Forelimb muscle (tissue), 1 donor: ENCODE measurements at regions not wholly inside any gene's neighbourhood (a gene's known extent, or its start where the extent isn't known, plus 50 kb on each side); places are given as distances from the start of the nearest gene placed in this dataset.

Source experiments
- DNase-seq: peaks from one replicate; pipeline ENCODE4 v3.0.0-alpha.2; 2013; ENCODE audit warnings: low read depth

DNA sequence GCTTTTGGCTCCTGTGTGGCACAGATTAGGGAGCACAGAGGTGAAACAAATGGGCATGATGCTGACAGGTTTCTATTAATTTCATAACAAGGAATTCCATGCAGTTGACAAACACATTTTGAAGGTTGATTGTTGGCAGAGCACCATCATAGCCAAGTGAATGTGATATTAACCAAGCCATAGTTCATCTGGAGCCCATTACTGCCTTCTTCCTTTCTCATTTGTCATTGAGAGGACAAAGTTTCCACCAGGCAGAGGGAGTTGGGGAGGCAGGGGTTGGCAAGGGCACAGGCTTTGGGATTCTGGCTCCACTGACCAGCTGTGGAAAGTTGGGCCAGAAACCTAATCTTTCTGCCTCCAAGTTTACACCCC, 325.2 kb downstream of the MFSD1 start:
- DNase-seq = no peak

DNA sequence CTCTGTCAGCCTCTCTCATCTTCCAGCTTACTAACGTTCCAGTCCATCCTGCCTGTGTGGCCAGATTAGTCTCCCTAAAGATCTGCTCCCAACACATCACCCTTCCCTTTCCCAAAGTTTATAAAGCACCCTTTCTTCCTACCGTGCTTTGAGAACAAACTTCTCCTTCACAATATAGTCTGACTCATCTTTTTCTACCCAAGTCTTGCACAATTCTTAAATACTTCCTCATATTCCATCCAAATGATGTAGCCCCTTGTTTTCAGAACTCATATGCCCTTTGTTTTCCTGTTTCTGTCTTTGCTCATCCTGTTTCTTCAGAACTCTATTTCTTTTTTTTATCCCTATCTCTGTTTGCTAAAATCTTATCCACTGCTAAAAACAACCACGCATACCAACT, 326.8 kb downstream of the MFSD1 start:
- DNase-seq = no peak

DNA sequence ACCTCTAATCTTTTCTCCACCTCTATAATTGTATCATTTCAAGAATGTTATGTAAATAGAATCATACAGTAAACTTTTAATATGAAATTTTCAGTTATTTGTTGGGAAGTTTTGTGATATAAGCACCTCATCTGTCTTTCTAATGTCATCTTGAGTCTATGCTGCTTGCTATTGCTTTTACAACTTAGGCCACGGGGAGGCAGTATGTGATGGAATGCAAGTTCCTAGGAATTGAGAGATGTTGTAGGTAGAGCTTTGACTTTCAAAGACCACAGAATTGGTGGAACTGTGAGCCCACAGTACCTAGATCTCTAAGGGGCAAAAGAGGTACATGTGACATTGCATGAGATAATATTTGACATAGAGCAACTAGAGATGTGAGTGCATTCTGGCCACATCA, 328.3 kb downstream of the MFSD1 start:
- no peak for DNase-seq

- no peak for DNase-seq
Measured at GRCh38 chr3:159131376-159131775, 329.5 kb downstream of the MFSD1 start.

DNA sequence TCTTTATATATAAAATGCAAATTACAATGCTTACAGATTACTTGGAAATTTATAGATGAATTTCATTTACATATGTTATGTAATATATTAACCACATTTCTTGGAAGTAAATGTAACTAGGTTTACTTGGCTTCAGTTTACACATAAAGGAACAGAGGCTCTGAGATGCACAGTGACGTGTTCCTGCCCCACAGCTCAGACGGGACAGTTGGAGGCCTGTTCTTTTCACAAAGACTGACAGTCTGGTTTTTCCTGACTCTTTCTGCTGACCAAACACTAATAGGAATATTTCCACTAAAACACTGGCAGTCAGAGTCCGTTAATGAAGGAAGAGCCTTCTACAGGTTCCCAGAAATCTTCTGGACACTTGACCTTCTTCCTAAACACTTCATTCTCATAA, 336.1 kb downstream of the MFSD1 start:
- DNase-seq = no peak

DNA sequence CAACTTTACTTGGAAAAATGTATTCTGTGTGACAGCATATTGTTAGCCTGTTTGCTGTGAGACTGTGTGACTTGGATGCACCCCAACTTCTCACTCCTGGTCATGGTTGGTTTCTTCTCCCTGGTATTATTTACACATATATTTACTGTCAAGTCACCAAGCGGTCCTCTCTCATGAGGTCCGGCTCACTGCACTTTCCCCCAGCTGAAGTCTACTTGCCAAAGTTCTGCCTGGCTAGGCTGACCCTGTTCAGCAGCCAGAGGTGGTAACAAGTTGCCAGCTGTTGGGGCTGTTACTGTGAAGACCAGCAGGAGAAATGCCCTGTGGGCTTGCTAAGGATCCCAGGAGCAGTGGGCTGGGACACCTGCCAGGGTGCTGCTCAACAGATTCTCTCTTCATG, 337.5 kb downstream of the MFSD1 start:
- no peak for DNase-seq

GRCh38 chr3:159144472-159144871, 342.6 kb downstream of the MFSD1 start:
- no peak for DNase-seq

DNA sequence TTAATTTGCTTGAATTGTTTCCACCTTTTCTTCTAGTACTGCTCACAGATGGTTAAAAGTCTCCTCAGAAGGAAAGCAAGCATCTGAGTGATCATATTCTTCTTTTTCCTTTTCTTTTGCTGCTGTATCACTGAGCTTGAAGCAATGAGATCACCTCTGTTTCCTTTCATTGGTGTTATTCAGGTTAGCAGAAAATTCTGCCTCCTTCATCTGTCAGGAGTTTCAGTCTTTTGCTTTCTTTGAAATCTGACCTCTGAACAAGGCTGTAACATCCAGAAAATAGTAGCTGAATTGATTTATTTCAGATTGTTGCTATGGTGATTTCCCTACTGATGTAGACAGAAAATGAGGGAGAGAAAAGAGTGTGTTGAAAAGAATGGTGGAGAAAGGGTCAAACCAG, 343.0 kb downstream of the MFSD1 start:
- no peak for DNase-seq

DNA sequence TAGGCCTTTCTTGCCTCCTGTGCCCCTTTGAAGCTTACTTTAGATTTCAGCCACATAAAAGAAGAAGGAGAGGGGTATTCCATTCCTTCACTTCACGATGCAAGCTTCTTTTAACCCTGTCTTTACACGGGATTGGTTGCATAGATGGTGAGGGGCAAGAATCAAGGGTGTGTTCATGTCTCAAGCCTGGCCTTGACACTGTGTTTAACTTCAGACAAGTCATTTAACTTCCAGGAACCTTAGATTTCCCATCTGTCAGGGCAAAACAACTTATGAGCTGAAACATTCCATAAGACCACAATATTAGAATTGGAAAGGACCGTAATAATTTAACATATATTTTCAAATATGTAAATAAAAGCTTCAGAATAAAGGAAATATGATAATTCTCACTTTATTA, 344.5 kb downstream of the MFSD1 start:
- DNase-seq = no peak

- DNase-seq = no peak
Measured at GRCh38 chr3:159146856-159147435, 345.1 kb downstream of the MFSD1 start.

- DNase-seq = no peak
Measured at GRCh38 chr3:159147813-159148212, 346.0 kb downstream of the MFSD1 start.

GRCh38 chr3:159148466-159148865, 346.6 kb downstream of the MFSD1 start:
- DNase-seq = no peak

GRCh38 chr3:159149131-159149530, 347.3 kb downstream of the MFSD1 start:
- no peak for DNase-seq

DNA sequence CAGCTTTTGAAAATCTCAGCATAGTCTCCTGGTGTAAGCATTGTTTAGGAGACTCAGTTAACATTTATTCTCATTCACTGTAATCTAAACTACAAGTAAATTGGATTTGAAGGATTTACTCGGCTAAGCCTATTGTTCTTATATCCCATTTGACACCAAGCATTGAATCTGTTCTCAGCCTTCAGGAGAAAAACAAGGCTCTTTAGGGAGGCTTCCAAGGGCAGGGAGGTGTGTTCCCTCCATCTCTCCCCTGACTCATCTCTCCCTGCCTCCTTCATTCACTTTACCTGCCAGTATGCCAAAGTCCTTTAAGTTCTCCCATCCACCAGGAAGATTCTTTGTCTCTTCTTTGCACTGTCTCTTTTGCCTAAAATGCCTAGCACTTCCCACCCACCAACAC, 347.8 kb downstream of the MFSD1 start:
- DNase-seq = no peak

- no peak for DNase-seq
Measured at GRCh38 chr3:159150180-159150579, 348.3 kb downstream of the MFSD1 start.

DNA sequence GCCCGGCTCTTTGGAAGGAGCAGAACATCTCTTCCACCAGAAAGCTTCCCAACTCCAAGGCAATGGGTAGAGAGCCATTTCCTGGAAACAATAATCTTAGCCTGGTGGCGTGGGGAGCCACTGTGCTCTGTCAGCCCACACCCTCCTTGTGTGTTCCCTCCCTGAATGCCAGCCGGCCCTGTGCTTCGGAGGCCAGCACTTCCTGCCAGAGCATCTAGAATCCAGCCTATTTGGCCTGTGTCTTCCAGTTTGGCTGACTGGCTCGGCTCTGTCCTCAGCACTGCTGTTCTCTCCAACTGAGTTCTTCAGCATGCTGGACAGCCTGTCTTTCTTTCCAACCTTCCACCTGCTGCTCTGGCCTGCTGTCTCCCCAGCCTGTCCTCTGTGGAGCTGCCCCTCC, 349.3 kb downstream of the MFSD1 start:
- no peak for DNase-seq

DNA sequence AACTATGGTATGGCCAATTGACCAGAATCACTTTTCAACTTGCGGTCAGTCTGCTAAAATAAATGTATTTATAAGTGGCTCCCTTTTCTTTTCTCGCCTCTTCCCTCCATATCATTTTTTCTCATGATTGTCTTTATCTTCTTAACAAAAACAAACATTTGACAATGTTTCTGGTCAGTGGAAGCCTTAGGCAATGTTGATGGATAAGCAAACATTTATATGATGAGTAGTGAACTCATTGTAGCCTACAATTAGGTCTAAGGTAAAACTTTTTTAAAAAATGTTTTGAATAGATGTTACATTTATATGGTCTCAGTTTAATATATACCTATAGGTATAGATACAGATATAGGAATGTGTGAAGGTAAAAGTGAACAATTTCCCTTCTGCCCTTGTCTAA, 355.4 kb downstream of the MFSD1 start:
- DNase-seq = no peak

GRCh38 chr3:159158213-159158612, 356.4 kb downstream of the MFSD1 start:
- DNase-seq = no peak

GRCh38 chr3:159158801-159159200, 356.9 kb downstream of the MFSD1 start:
- no peak for DNase-seq

- no peak for DNase-seq
Measured at GRCh38 chr3:159159546-159159945, 357.7 kb downstream of the MFSD1 start.

GRCh38 chr3:159163656-159164055, 361.8 kb downstream of the MFSD1 start:
- DNase-seq = no peak

DNA sequence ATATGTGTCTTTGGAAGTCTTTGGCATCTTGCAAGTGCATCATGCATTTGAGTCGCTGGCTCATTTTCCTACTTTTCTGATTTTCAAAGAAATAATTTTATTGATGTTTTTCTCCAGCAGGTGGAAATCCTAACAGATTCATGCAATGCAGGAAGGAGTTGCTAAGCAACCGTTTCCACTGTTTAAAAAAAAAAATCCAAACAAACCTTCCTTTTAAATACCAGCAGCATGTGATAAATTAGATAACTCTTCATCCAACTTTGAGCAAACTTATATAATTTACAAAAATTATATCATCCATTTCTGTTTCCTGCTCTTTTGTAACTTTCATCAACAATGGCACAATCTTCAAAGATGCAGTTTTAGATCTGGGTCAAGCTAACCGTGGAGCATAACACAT, 364.1 kb downstream of the MFSD1 start:
- no peak for DNase-seq

DNA sequence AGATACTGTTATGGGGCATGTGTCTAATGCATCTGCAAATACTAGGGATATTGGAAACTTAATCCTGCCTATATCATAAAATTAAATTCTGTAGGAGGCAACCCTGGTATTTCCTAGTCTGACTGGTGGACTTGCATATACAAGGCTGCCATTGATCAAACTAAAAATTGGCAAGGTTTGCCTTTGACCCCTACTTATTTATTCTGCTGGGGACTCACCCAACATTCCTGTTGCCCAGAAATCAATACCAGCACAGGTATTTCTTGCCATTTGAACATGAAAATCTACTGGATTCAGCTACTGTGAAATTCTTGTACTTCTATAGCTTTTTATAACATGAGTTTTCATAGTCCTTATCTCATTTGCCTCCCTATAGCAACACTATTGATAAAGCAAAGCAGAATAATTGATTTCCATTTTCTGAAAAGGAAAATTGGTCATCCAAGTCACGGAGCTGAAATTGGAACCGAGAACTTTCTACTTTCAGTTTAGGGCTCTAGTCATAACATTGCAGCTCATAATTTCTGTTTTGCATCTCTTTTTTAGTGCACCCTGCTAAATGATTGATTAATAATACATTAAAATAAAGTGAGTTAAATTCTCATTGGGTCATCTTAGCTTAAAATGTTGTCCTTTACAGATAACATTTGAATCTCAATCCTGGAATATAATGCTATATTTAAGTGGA, 365.2 kb downstream of the MFSD1 start:
- no peak for DNase-seq

DNA sequence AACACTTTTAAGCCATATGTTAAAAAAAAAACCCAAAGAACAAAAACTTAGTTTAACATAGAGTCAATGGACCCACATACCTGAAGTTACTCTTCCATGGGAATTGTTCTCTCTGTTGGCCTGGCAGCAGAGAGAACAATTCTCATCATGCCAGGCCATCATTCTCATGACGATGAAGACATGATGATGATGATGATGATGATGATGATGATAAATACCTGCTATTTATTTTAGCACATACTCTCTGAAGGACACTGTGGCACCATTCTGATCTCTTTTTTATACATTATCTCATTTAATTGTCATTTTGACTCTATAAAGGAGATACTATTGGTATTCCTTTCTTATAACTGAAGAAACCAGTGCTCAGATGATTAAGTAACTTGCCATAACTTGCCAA, 366.9 kb downstream of the MFSD1 start:
- no peak for DNase-seq
